ENCODE measurements at regions not wholly inside any gene's neighbourhood (a gene's known extent, or its start where the extent isn't known, plus 50 kb on each side); places are given as distances from the start of the nearest gene placed in this dataset.

- no peak for TF ChIP-seq IRF3 (IDR thresholded peaks at IDR 0.05; ENCODE audit: low read depth, low read length)
Observed at GRCh38 chr6:105817961-105818360, 268.2 kb upstream of the PRDM1 start (continued).

GRCh38 chr6:105817370-105817769 is 268.8 kb upstream of the PRDM1 start:
- CTCF ChIA-PET: no interaction called here
- DNase-seq: no peak
- H3F3A ChIP-seq (replicated peaks; ENCODE audit: insufficient read depth): no peaks in the 10 kb centered on the region
- no peak overlapping the region for H3K27ac ChIP-seq (ENCODE audit: low read depth in 2 of 2, low read length in 1 of 2)
- peaks cover 10% of the 10 kb centered on the region; the same call in 1 of the 2 replicates for H3K9me3 ChIP-seq
- POLR2A ChIA-PET: no interaction called here
- H3K27me3 ChIP-seq (ENCODE audit: insufficient read depth): no peaks in the 10 kb centered on the region
- no peaks in the 10 kb centered on the region for H3K9me2 ChIP-seq
- H4K20me1 ChIP-seq (ENCODE audit: insufficient read depth): no peaks in the 10 kb centered on the region
- H2AFZ ChIP-seq (ENCODE audit: low read depth): 0 out of 2 replicates have a peak overlapping the region, but pooled peaks have one; percentile 58
- H3K36me3 ChIP-seq (replicated peaks in 1 of 2; ENCODE audit: control insufficient read depth in 1 of 2, insufficient read depth in 2 of 2, low read length in 1 of 2): peaks cover 0 to 3% of the 10 kb centered on the region in 2 experiments
- H3K4me3 ChIP-seq (ENCODE audit: low read depth in 2 of 2, low read length in 1 of 2): no peak overlapping the region
- 67% methylated on average over 8 of the region's 8 CpGs for WGBS (ENCODE audit: low lambda C conversion rate)
- H3K4me2 ChIP-seq: no peak overlapping the region
- no peaks in the 10 kb centered on the region for H3K79me2 ChIP-seq (ENCODE audit: insufficient read depth)
- TF ChIP-seq POLR2AphosphoS5 (IDR thresholded peaks at IDR 0.05; ENCODE audit: low read depth, low read length) (no peak), NRF1 (IDR thresholded peaks at IDR 0.05; ENCODE audit: low read depth, low read length) (no peak), TCF12 (IDR thresholded peaks at IDR 0.05) (no peak), USF1 (IDR thresholded peaks at IDR 0.05; ENCODE audit: borderline replicate concordance, low read depth) (no peak), CTCF (IDR thresholded peaks at IDR 0.05) (no peak), RCOR1 (IDR thresholded peaks at IDR 0.05; ENCODE audit: low read length) (no peak), FOXJ3 (CRISPR knock-in tag; IDR thresholded peaks at IDR 0.05) (no peak), MEF2A (IDR thresholded peaks at IDR 0.05; ENCODE audit: borderline replicate concordance, low read depth) (no peak), TAF1 (IDR thresholded peaks at IDR 0.05; ENCODE audit: borderline replicate concordance, low read depth, low read length) (no peak), MXI1 (IDR thresholded peaks at IDR 0.05; ENCODE audit: low read depth, low read length) (no peak), TEAD4 (IDR thresholded peaks at IDR 0.05; ENCODE audit: borderline replicate concordance, insufficient read depth) (no peak), REST (IDR thresholded peaks at IDR 0.05; ENCODE audit: low read depth, low read length) (no peak), RAD21 (IDR thresholded peaks at IDR 0.05; ENCODE audit: low read length) (no peak)
- H3K4me1 ChIP-seq (ENCODE audit: control insufficient read depth in 1 of 2, insufficient read depth in 2 of 2, low read depth in 1 of 2, low read length in 1 of 2): no peaks in the 10 kb centered on the region
- H3K9ac ChIP-seq: no peak overlapping the region
